Esophagus squamous epithelium (tissue), 5 donors: ENCODE measurements at regions not wholly inside any gene's neighbourhood (a gene's known extent, or its start where the extent isn't known, plus 50 kb on each side); places are given as distances from the start of the nearest gene placed in this dataset.

Source experiments
- DNase-seq: peaks from one replicate; lab custom pipeline; 2025; lab: John Stamatoyannopoulos, UW
- H3K27ac ChIP-seq, 4 donors: fragments of 200-600 bp; sonication (generic); one replicate each; pipeline ENCODE4 v1.5.1; 2016 to 2019; ENCODE audit warnings: mild to moderate bottlenecking in 1 of 4
- H3K27me3 ChIP-seq, 4 donors: fragments of 200-600 bp; sonication (generic); 1 replicate in 3 of 4; 2 replicates in 1 of 4; pipeline versions ENCODE4 v1.5.1 to v1.6.0; 2017 to 2021; ENCODE audit warnings: antibody characterized with exemption in 1 of 4
- H3K36me3 ChIP-seq, 3 donors: fragments of 200-600 bp; sonication (generic); one replicate each; pipeline ENCODE4 v1.5.1; 2016 to 2019
- H3K4me1 ChIP-seq, 3 donors: fragments of 200-600 bp; sonication (generic); one replicate each; pipeline ENCODE4 v1.5.1; 2017 to 2019
- H3K4me3 ChIP-seq, 4 donors: fragments of 200-600 bp; sonication (generic); 1 replicate in 3 of 4; 2 replicates in 1 of 4; pipeline ENCODE4 v1.5.1; 2016 to 2019; ENCODE audit warnings: mild to moderate bottlenecking in 2 of 4, moderate library complexity in 1 of 4
- H3K9me3 ChIP-seq, 3 donors: fragments of 200-600 bp; sonication (generic); one replicate each; pipeline ENCODE4 v1.5.1; 2016 to 2019
- POLR2A ChIP-seq, 4 donors: fragments of 450-650 bp; IDR thresholded peaks; one replicate each; pipeline ENCODE4 v1.6.1; 2017; ENCODE audit warnings: antibody characterized with exemption in 4 of 4, mild to moderate bottlenecking in 4 of 4, moderate library complexity in 3 of 4
- WGBS, 2 donors: methylation state at CpG; one replicate each; pipeline ENCODE4 v1.1.5; 2018; 5-methylcytosine and 5-hydroxymethylcytosine counted together
- intact Hi-C: fragments of 100-400 bp; cut with DNase I; formaldehyde crosslinking; loops from one replicate; pipeline ENCODE4 v1.15.0; 2022
- TF ChIP-seq, protein P1 (sequence below), 6 experiments: fragments of 450-650 bp in 4 of 6; fragments of 200-600 bp in 2 of 6; sonication (generic) in 2 of 6; IDR thresholded peaks; one replicate each; pipeline ENCODE4 v1.5.1; 2016 to 2019; ENCODE audit warnings: antibody characterized with exemption in 6 of 6, mild to moderate bottlenecking in 4 of 6, moderate library complexity in 4 of 6
- donor health status: DM: yes; HTN: yes; CAD: no.

DNA sequence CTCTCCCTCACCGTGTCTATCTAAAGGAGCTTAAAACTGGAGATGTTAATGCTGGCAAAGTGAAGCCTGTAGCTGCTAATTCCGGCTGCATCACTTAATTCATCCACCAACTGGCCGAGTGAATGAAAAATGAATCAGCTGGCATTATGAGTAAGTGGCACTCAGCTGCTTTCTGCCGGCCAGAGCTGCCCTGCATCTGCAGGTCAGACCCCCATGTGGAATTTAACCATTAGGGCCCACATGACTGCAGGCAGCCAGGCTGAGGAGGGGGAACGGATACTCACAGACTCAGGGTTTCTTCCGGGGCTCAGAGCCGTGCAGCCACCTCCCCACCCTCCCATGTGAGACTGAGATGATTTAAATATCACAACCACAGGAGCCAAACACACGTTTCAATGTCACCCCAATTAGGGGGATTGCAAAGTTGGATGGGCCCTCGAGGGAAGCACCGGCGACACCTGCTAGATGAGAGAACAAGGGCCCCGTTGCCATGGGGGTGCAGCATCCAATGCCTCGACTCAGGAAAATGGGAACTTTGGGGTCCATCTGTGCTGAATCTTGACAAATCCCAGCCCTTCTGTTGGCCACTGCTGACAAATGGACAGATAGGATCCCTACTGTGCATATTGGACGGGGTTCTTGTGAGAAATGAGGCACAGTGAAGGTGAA, 115.6 kb upstream of the ALDH1B1 start:
- intact Hi-C loops: no loop called here
- Histone ChIP-seq H3K9me3 (no peaks in the 10 kb centered on the region), H3K36me3 (no peaks in the 10 kb centered on the region), H3K27me3 (peaks cover 0 to 12% (median 0%) of the 10 kb centered on the region in 4 donors), H3K4me1 (no peaks in the 10 kb centered on the region), H3K4me3 (no peak overlapping the region), H3K27ac (no peak overlapping the region)
- no peak for TF ChIP-seq POLR2A (IDR thresholded peaks at IDR 0.05)
- TF ChIP-seq, protein P1, sequence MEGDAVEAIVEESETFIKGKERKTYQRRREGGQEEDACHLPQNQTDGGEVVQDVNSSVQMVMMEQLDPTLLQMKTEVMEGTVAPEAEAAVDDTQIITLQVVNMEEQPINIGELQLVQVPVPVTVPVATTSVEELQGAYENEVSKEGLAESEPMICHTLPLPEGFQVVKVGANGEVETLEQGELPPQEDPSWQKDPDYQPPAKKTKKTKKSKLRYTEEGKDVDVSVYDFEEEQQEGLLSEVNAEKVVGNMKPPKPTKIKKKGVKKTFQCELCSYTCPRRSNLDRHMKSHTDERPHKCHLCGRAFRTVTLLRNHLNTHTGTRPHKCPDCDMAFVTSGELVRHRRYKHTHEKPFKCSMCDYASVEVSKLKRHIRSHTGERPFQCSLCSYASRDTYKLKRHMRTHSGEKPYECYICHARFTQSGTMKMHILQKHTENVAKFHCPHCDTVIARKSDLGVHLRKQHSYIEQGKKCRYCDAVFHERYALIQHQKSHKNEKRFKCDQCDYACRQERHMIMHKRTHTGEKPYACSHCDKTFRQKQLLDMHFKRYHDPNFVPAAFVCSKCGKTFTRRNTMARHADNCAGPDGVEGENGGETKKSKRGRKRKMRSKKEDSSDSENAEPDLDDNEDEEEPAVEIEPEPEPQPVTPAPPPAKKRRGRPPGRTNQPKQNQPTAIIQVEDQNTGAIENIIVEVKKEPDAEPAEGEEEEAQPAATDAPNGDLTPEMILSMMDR (IDR thresholded peaks at IDR 0.05): no peak
- 71 to 73% methylated on average over 10 to 14 of the region's 14 CpGs for WGBS, 2 donors
- DNase-seq: no peak

- intact Hi-C loops: no loop called here
- Histone ChIP-seq H3K27me3 (peaks cover 0 to 10% (median 0%) of the 10 kb centered on the region in 4 donors), H3K4me1 (no peaks in the 10 kb centered on the region), H3K36me3 (no peaks in the 10 kb centered on the region), H3K27ac (no peak overlapping the region), H3K4me3 (no peak overlapping the region), H3K9me3 (no peaks in the 10 kb centered on the region)
- DNase-seq: no peak
- no peak for TF ChIP-seq POLR2A (IDR thresholded peaks at IDR 0.05)
- TF ChIP-seq, protein P1 (IDR thresholded peaks at IDR 0.05): no peak
- WGBS, 2 donors: 51 to 67% methylated on average over 4 of the region's 4 CpGs
Observed at GRCh38 chr9:38274800-38275199, 117.7 kb upstream of the ALDH1B1 start.

GRCh38 chr9:38272710-38273109, 119.8 kb upstream of the ALDH1B1 start:
- DNase-seq: no peak
- TF ChIP-seq POLR2A (IDR thresholded peaks at IDR 0.05): no peak
- TF ChIP-seq, protein P1 (IDR thresholded peaks at IDR 0.05): no peak
- H3K4me1 ChIP-seq: no peaks in the 10 kb centered on the region
- no peak overlapping the region for H3K4me3 ChIP-seq
- H3K27ac ChIP-seq: no peak overlapping the region
- no peaks in the 10 kb centered on the region for H3K36me3 ChIP-seq
- WGBS, 2 donors: 86% methylated on average over 1 of the region's 1 CpG; no CpG with 5 or more reads in 1 of the 2 donors
- peaks cover 0 to 12% (median 0%) of the 10 kb centered on the region in 4 donors for H3K27me3 ChIP-seq
- H3K9me3 ChIP-seq: no peaks in the 10 kb centered on the region
- intact Hi-C loops: no loop called here

GRCh38 chr9:38271666-38272241, 120.7 kb upstream of the ALDH1B1 start:
- TF ChIP-seq, protein P1 (IDR thresholded peaks at IDR 0.05): no peak
- TF ChIP-seq POLR2A (IDR thresholded peaks at IDR 0.05): no peak
- intact Hi-C loops: no loop called here

DNA sequence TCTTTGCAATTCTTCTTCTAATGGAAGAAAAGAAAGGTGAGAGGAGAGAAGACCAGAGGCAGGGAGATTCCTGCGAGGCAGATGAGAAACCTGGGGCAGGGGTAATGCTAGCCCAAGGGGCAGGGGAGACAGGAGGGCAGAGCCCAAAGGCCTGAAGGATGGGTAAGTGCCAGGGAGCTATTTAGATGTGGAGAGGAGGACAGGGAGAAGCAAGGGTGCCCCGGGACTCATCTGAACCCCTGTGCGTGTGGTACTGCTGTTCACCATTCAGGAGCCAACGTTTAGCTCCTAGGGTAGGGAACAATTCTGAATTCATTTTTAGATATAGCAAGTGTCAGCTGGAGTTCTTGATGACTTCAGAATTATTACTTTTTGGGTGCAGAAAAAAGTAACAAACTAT, 122.7 kb upstream of the ALDH1B1 start:
- no peaks in the 10 kb centered on the region for H3K4me1 ChIP-seq
- 74 to 79% methylated on average over 4 of the region's 4 CpGs for WGBS, 2 donors
- H3K4me3 ChIP-seq: no peak overlapping the region
- DNase-seq: no peak
- no peak overlapping the region for H3K27ac ChIP-seq
- H3K27me3 ChIP-seq: peaks cover 0 to 14% (median 0%) of the 10 kb centered on the region in 4 donors
- intact Hi-C loops: no loop called here
- TF ChIP-seq POLR2A (IDR thresholded peaks at IDR 0.05): no peak
- TF ChIP-seq, protein P1 (IDR thresholded peaks at IDR 0.05): no peak
- peaks cover 0 to 9% (median 0%) of the 10 kb centered on the region in 3 donors for H3K9me3 ChIP-seq
- no peaks in the 10 kb centered on the region for H3K36me3 ChIP-seq

More at GRCh38 chr9:38271666-38272241, 120.7 kb upstream of the ALDH1B1 start:
- H3K36me3 ChIP-seq: no peaks in the 10 kb centered on the region
- H3K9me3 ChIP-seq: no peaks in the 10 kb centered on the region
- H3K4me1 ChIP-seq: no peaks in the 10 kb centered on the region
- 67 to 71% methylated on average over 3 of the region's 3 CpGs for WGBS, 2 donors
- no peak overlapping the region for H3K4me3 ChIP-seq
- DNase-seq: no peak
- H3K27ac ChIP-seq: no peak overlapping the region
- peaks cover 0 to 14% (median 0%) of the 10 kb centered on the region in 4 donors for H3K27me3 ChIP-seq
